Liver (tissue), 3 donors: ENCODE measurements at regions not wholly inside any gene's neighbourhood (a gene's known extent, or its start where the extent isn't known, plus 50 kb on each side); places are given as distances from the start of the nearest gene placed in this dataset.

Experiments
- CTCF ChIP-seq: fragments of 150-350 bp; IDR thresholded peaks from 2 replicates; pipeline ENCODE4 v1.5.1; 2017; ENCODE audit warnings: improper control_type of control experiment, low read depth, low read length; ENCODE audit not compliant: missing input control
- EGR1 ChIP-seq, 2 donors: IDR thresholded peaks; 2 replicates each; pipeline ENCODE4 v1.6.1; 2016 to 2018; ENCODE audit warnings: antibody characterized with exemption in 2 of 2, low read depth in 2 of 2
- FOXA1 ChIP-seq: IDR thresholded peaks from 2 replicates; pipeline ENCODE4 v1.6.1; 2016; ENCODE audit warnings: antibody characterized with exemption
- GABPA ChIP-seq, 2 donors: IDR thresholded peaks in 1 of 2; conservative IDR thresholded peaks in 1 of 2; 2 replicates each; pipeline ENCODE4 v1.6.1; 2016; ENCODE audit warnings: antibody characterized with exemption in 2 of 2, mild to moderate bottlenecking in 1 of 2, moderate library complexity in 1 of 2
- HNF4A ChIP-seq, 2 donors: conservative IDR thresholded peaks; 2 replicates each; pipeline ENCODE4 v1.6.1; 2016; ENCODE audit warnings: antibody characterized with exemption in 2 of 2, mild to moderate bottlenecking in 2 of 2
- HNF4G ChIP-seq: IDR thresholded peaks from 2 replicates; pipeline ENCODE4 v1.6.1; 2016; ENCODE audit warnings: antibody characterized with exemption
- JUND ChIP-seq, 2 donors: IDR thresholded peaks; 2 replicates each; pipeline ENCODE4 v1.6.1; 2016; ENCODE audit warnings: antibody characterized with exemption in 2 of 2
- RAD21 ChIP-seq, 2 donors: IDR thresholded peaks; 2 replicates each; pipeline ENCODE4 v1.6.1; 2016; ENCODE audit warnings: antibody characterized with exemption in 2 of 2, mild to moderate bottlenecking in 2 of 2
- REST ChIP-seq: IDR thresholded peaks from 2 replicates; pipeline ENCODE4 v1.6.1; 2016; ENCODE audit warnings: antibody characterized with exemption, mild to moderate bottlenecking
- SP1 ChIP-seq: IDR thresholded peaks from 2 replicates; pipeline ENCODE4 v1.6.1; 2018; ENCODE audit warnings: antibody characterized with exemption, mild to moderate bottlenecking
- TAF1 ChIP-seq: conservative IDR thresholded peaks from 2 replicates; pipeline ENCODE4 v1.6.1; 2016; ENCODE audit warnings: antibody characterized with exemption, mild to moderate bottlenecking
- YY1 ChIP-seq: IDR thresholded peaks from 2 replicates; pipeline ENCODE4 v1.6.1; 2016; ENCODE audit warnings: antibody characterized with exemption, mild to moderate bottlenecking
- ZBTB33 ChIP-seq: IDR thresholded peaks from 2 replicates; pipeline ENCODE4 v1.6.1; 2016; ENCODE audit warnings: antibody characterized with exemption
- donor health status: healthy.
- donor health status: healthy.

GRCh38 chr5:119789406-119790117 is 160.2 kb downstream of the FAM170A start:
- no peak for TF ChIP-seq CTCF
- no peak for TF ChIP-seq ZBTB33
- TF ChIP-seq REST, result no peak
- TF ChIP-seq YY1, result no peak
- no peak for TF ChIP-seq JUND (IDR thresholded peaks at IDR 0.05)
- TF ChIP-seq EGR1 (IDR thresholded peaks at IDR 0.05; ENCODE audit: low read depth in 2 of 2), result no peak
- TF ChIP-seq RAD21 (IDR thresholded peaks at IDR 0.05), result no peak
- no peak for TF ChIP-seq SP1
- no peak for TF ChIP-seq FOXA1
- TF ChIP-seq TAF1, result no peak
- TF ChIP-seq HNF4A (conservative IDR thresholded peaks at IDR 0.05), result no peak
- TF ChIP-seq GABPA (IDR thresholded peaks at IDR 0.05 in 1 of 2, conservative IDR thresholded peaks at IDR 0.05 in 1 of 2), result no peak
- TF ChIP-seq HNF4G, result no peak
